K562 (cell line): ENCODE measurements at regions not wholly inside any gene's neighbourhood (a gene's known extent, or its start where the extent isn't known, plus 50 kb on each side); places are given as distances from the start of the nearest gene placed in this dataset.

Experiments used
- CC2D1A ChIP-seq: fragments of 450-650 bp; IDR thresholded peaks from 2 replicates; pipeline ENCODE4 v1.6.1; 2017; ENCODE audit warnings: mild to moderate bottlenecking
- CEBPZ ChIP-seq: fragments of 150-350 bp; IDR thresholded peaks from 2 replicates; pipeline ENCODE4 v1.6.1; 2014; ENCODE audit warnings: low read depth, mild to moderate bottlenecking, low read length, borderline replicate concordance
- CTCF ChIP-seq, 3 experiments: IDR thresholded peaks in 2 of 3; conservative IDR thresholded peaks in 1 of 3; 2 replicates each; pipeline ENCODE4 v1.5.1; 2011 to 2012; ENCODE audit warnings: low read length in 3 of 3, mild to moderate bottlenecking in 3 of 3, control low read depth in 2 of 3, improper control_type of control experiment in 1 of 3, inconsistent platforms in 1 of 3, low read depth in 1 of 3, mixed read lengths in 1 of 3, moderate library complexity in 1 of 3; ENCODE audit not compliant: insufficient read depth in 2 of 3
- NONO ChIP-seq, 2 experiments: fragments of 200-400 bp in 1 of 2; fragments of 450-650 bp in 1 of 2; formaldehyde crosslinking in 1 of 2; IDR thresholded peaks; 2 replicates each; pipeline ENCODE4 v1.6.1; 2017; ENCODE audit warnings: low read depth in 2 of 2, mild to moderate bottlenecking in 2 of 2, moderate library complexity in 2 of 2, low read length in 1 of 2
- PTBP1 ChIP-seq: fragments of 200-400 bp; formaldehyde crosslinking; IDR thresholded peaks from 2 replicates; pipeline ENCODE4 v1.6.1; 2017; ENCODE audit warnings: low read depth, low read length
- SETDB1 ChIP-seq: IDR thresholded peaks from one replicate; pipeline ENCODE4 v1.6.1; 2012; ENCODE audit warnings: low read length, control low read depth, inconsistent platforms
- ZKSCAN8 ChIP-seq: fragments of 200-800 bp; sonication (Bioruptor generic); IDR thresholded peaks from 2 replicates; pipeline ENCODE4 v1.6.1; 2016; ENCODE audit warnings: missing genetic modification characterization, missing compliant biosample characterization
- ZNF318 ChIP-seq, 2 experiments: fragments of 450-650 bp; IDR thresholded peaks; 2 replicates each; pipeline ENCODE4 v1.6.1; 2016; ENCODE audit warnings: mild to moderate bottlenecking in 2 of 2, borderline replicate concordance in 1 of 2, low read depth in 1 of 2, moderate library complexity in 1 of 2

- no peak for TF ChIP-seq NONO (IDR thresholded peaks at IDR 0.05; ENCODE audit: low read depth in 2 of 2, low read length in 1 of 2)
- TF ChIP-seq CEBPZ: no peak
- no peak for TF ChIP-seq CTCF (IDR thresholded peaks at IDR 0.05 in 2 of 3, conservative IDR thresholded peaks at IDR 0.05 in 1 of 3; ENCODE audit: insufficient read depth in 2 of 3, low read depth in 1 of 3, low read length in 3 of 3)
- TF ChIP-seq SETDB1: no peak
- TF ChIP-seq CC2D1A: no peak
- TF ChIP-seq ZKSCAN8 (CRISPR knock-in tag): no peak
- TF ChIP-seq ZNF318 (IDR thresholded peaks at IDR 0.05; ENCODE audit: borderline replicate concordance in 1 of 2, low read depth in 1 of 2): no peak
- TF ChIP-seq PTBP1: no peak
Observed at GRCh38 chr22:34534101-34534500, 531.9 kb upstream of the ISX start.
